K562 (cell line): ENCODE measurements at regions not wholly inside any gene's neighbourhood (a gene's known extent, or its start where the extent isn't known, plus 50 kb on each side); places are given as distances from the start of the nearest gene placed in this dataset.
"Not testable (repeated sequence)": the region's sequence is repeated elsewhere in the genome, so short reads cannot be mapped to it uniquely, and the experiment has no call there.

Source experiments
- ATAC-seq: fragments of 200-7000 bp; cut with Tn5 transposase; 3 replicates; pipeline ENCODE4 v1.9.1; 2020; ENCODE audit warnings: moderate library complexity
- BruUV-seq: library from RNA; stranded (reverse); fragments of 400-500 nt; replicated peaks from 2 replicates; lab custom pipeline; 2021; lab: Mats Ljungman, UMichigan
- CTCF ChIA-PET: fragments of 300-600 bp; formaldehyde crosslinking; extraction: SDS; loops from one replicate; lab custom pipeline; 2021; ENCODE audit warnings: low intra/inter-chr PET ratio; lab: Yijun Ruan, JAX
- POLR2A ChIA-PET: fragments of 300-600, 350-650 bp; sonication (Branson Sonifier 250); formaldehyde crosslinking; extraction: SDS; loops from one replicate; lab custom pipeline; 2021; ENCODE audit warnings: antibody characterized with exemption, inconsistent platforms; lab: Yijun Ruan, JAX
- DNase-seq, 4 experiments: peaks; one replicate each; pipeline versions ENCODE4 v3.0.0 to v3.0.0-alpha.2; 2011 to 2018; ENCODE audit warnings: low spot score in 3 of 4, mixed read lengths in 3 of 4; ENCODE audit errors: extremely low read depth in 1 of 4
- FAIRE-seq: peaks from 2 replicates; lab custom pipeline; 2011; peaks lifted over from hg19 to GRCh38; lab: Jason Lieb, UNC
- H2AFZ ChIP-seq: 2 replicates; pipeline ENCODE4 v1.6.0; 2011; ENCODE audit warnings: low read depth, low read length, control low read depth, inconsistent platforms
- H3K27ac ChIP-seq: fragments of 200-600 bp; 3 replicates; pipeline ENCODE4 v1.8.0; 2011; ENCODE audit warnings: low read depth, mild to moderate bottlenecking, control low read depth, inconsistent platforms, low read length, moderate library complexity, mixed read lengths; ENCODE audit errors: extremely low read depth
- H3K27me3 ChIP-seq, 2 experiments: fragments of 300-600 bp in 1 of 2; 2 replicates in 1 of 2; 3 replicates in 1 of 2; pipeline versions ENCODE4 v1.6.0 to v1.8.0; 2011; ENCODE audit warnings: inconsistent platforms in 2 of 2, low read length in 2 of 2, mild to moderate bottlenecking in 1 of 2, mixed read lengths in 1 of 2, moderate library complexity in 1 of 2; ENCODE audit not compliant: control insufficient read depth in 2 of 2, insufficient read depth in 2 of 2
- H3K36me3 ChIP-seq: fragments of 300-600 bp; 3 replicates; pipeline ENCODE4 v1.8.0; 2011; ENCODE audit warnings: mild to moderate bottlenecking, low read length, inconsistent platforms; ENCODE audit not compliant: control insufficient read depth, insufficient read depth
- H3K4me1 ChIP-seq, 2 experiments: fragments of 200-600 bp in 1 of 2; replicated peaks in 1 of 2; 2 replicates in 1 of 2; 3 replicates in 1 of 2; pipeline versions ENCODE4 v1.5.1 to v1.8.0; 2011; ENCODE audit warnings: inconsistent platforms in 2 of 2, low read length in 2 of 2, mild to moderate bottlenecking in 1 of 2, mixed read lengths in 1 of 2, moderate library complexity in 1 of 2; ENCODE audit not compliant: control insufficient read depth in 2 of 2, insufficient read depth in 2 of 2
- H3K4me2 ChIP-seq: 2 replicates; pipeline ENCODE4 v1.6.1; 2011; ENCODE audit warnings: low read length, control low read depth, inconsistent platforms, mixed read lengths; ENCODE audit not compliant: insufficient read depth
- H3K4me3 ChIP-seq: fragments of 200-600 bp; sonication (generic), shearing (Covaris generic); 2 replicates; pipeline ENCODE4 v1.5.1; 2016; ENCODE audit warnings: control low read depth, inconsistent platforms
- H3K79me2 ChIP-seq: fragments of 200-600 bp; 3 replicates; pipeline ENCODE4 v1.8.0; 2011; ENCODE audit warnings: low read length, inconsistent platforms; ENCODE audit not compliant: control insufficient read depth, insufficient read depth
- H3K9ac ChIP-seq, 2 experiments: 2 replicates each; pipeline versions ENCODE4 v1.6.0 to v1.6.1; 2011; ENCODE audit warnings: low read depth in 2 of 2, low read length in 2 of 2, control low read depth in 1 of 2, inconsistent platforms in 1 of 2, mild to moderate bottlenecking in 1 of 2, mixed read lengths in 1 of 2; ENCODE audit not compliant: insufficient read depth in 1 of 2
- H3K9me1 ChIP-seq: one replicate; pipeline ENCODE4 v1.6.0; 2011; ENCODE audit warnings: inconsistent platforms, mild to moderate bottlenecking, low read length, moderate library complexity; ENCODE audit not compliant: control insufficient read depth, insufficient read depth
- H3K9me3 ChIP-seq: replicated peaks from 2 replicates; pipeline ENCODE4 v1.5.1; 2011; ENCODE audit warnings: low read depth, low read length, inconsistent platforms; ENCODE audit not compliant: control insufficient read depth, insufficient read depth
- H4K20me1 ChIP-seq: replicated peaks from 2 replicates; pipeline ENCODE4 v1.6.1; 2011; ENCODE audit warnings: low read length, inconsistent platforms, mixed read lengths; ENCODE audit not compliant: control insufficient read depth, insufficient read depth
- CBX2 ChIP-seq: fragments of 200-600 bp; sonication (generic); IDR thresholded peaks from one replicate; pipeline ENCODE4 v1.6.1; 2012; ENCODE audit warnings: mild to moderate bottlenecking, low read length, inconsistent platforms; ENCODE audit not compliant: insufficient read depth, poor library complexity, severe bottlenecking
- CEBPG ChIP-seq, 3 experiments: fragments of 200-800 bp in 1 of 3; sonication (Bioruptor generic) in 1 of 3; sonication (generic) in 1 of 3; formaldehyde crosslinking in 1 of 3; IDR thresholded peaks in 2 of 3; conservative IDR thresholded peaks in 1 of 3; 2 replicates each; pipeline versions ENCODE4 v1.6.1 to v1.8.0; 2016 to 2022; ENCODE audit warnings: missing compliant biosample characterization in 2 of 3, missing genetic modification characterization in 2 of 3, mild to moderate bottlenecking in 1 of 3, missing genetic modification reagents in 1 of 3
- WGBS: fragments of 100-300 bp; shearing (Covaris generic); methylation state at CpG from one replicate; pipeline ENCODE4 v1.1.6; 2016; ENCODE audit warnings: low coverage, mixed read lengths; ENCODE audit not compliant: insufficient coverage; ENCODE audit errors: missing lambda C conversion rate; 5-methylcytosine and 5-hydroxymethylcytosine counted together
- in situ Hi-C: fragments of 300-500 bp; cut with MboI; formaldehyde crosslinking; loops from 4 replicates; pipeline ENCODE4 v1.15.0; 2018; ENCODE audit warnings: inconsistent platforms, mixed read lengths
- intact Hi-C: fragments of 100-400 bp; cut with micrococcal nuclease; formaldehyde crosslinking; loops from 2 replicates; pipeline ENCODE4 v1.14.2; 2022
- TF ChIP-seq, protein P1 (sequence below), 2 experiments: fragments of 450-650 bp in 1 of 2; sonication (generic) in 1 of 2; formaldehyde crosslinking in 1 of 2; IDR thresholded peaks in 1 of 2; conservative IDR thresholded peaks in 1 of 2; 2 replicates each; pipeline versions ENCODE4 v1.6.1 to v1.8.1; 2016 to 2023; ENCODE audit warnings: mild to moderate bottlenecking in 2 of 2, moderate library complexity in 2 of 2, inconsistent platforms in 1 of 2, missing genetic modification reagents in 1 of 2

DNA sequence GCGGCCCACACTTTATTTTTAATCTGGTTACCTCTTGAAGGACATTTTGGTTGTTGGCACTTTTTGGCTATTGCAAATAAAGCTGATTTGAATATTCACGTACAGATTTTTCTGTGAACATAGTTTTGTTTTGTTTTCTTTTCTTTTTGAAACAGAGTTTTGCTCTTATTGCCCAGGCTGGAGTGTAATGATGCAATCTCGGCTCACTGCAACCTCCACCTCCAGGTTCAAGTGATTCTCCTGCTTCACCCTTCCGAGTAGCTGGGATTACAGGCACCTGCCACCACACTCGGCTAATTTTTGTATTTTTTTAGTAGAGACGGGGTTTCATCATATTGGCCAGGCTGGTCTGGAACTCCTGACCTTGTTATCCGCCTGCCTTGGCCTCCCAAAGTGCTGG lies 99.7 kb downstream of the NDFIP1 start:
- intact Hi-C loops, H3K9ac ChIP-seq, H3K4me1 ChIP-seq, H2AFZ ChIP-seq, H4K20me1 ChIP-seq, H3K79me2 ChIP-seq, H3K27ac ChIP-seq, BruUV-seq, H3K36me3 ChIP-seq, in situ Hi-C loops, H3K9me1 ChIP-seq, H3K4me2 ChIP-seq, FAIRE-seq: not testable (repeated sequence)
- 4% methylated on average over 7 of the region's 7 CpGs for WGBS
- TF ChIP-seq CBX2 = peak; percentile 28
- TF ChIP-seq, protein P1, sequence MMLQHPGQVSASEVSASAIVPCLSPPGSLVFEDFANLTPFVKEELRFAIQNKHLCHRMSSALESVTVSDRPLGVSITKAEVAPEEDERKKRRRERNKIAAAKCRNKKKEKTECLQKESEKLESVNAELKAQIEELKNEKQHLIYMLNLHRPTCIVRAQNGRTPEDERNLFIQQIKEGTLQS (IDR thresholded peaks at IDR 0.05) = peak; percentile 58
- TF ChIP-seq, protein P1 (CRISPR knock-in tag; conservative IDR thresholded peaks at IDR 0.05) = not testable (repeated sequence)
- 0 out of 2 replicates have a peak, but pooled peaks have one; percentile 13 for TF ChIP-seq CEBPG (CRISPR knock-in tag; IDR thresholded peaks at IDR 0.05)
- TF ChIP-seq CEBPG (tag; conservative IDR thresholded peaks at IDR 0.05 in 1 of 2, IDR thresholded peaks at IDR 0.05 in 1 of 2) = peak; percentile 62 to 71
- TF ChIP-seq, all 486 proteins: peak for 3; not testable (repeated sequence) for 483
- POLR2A ChIA-PET, DNase-seq, H3K9me3 ChIP-seq, CTCF ChIA-PET, ATAC-seq, H3K4me3 ChIP-seq: not testable (repeated sequence)
- peaks cover 25 to 68% of the 10 kb centered on the region in 2 experiments; a peak in 4 of 5 replicates for H3K27me3 ChIP-seq
